ENCODE measurements at regions not wholly inside any gene's neighbourhood (a gene's known extent, or its start where the extent isn't known, plus 50 kb on each side); places are given as distances from the start of the nearest gene placed in this dataset.

DNA sequence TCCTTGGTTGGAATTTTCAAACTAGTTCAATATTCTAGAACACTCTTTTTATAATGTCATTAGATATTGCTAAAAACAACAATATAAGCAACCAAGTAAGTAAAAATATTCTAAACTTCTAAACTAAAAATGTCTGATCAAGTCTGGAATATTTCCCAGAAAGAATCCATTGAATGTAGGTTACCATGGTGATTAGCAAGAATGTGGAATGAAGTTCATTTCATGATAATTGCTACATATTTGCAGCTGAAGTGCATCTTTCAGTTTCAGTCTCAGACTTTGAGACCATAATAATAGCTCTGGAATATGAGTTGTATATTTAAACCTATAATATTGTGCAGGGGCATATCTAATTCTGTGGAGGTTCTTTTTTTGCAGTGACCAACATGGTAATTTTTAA lies 61.0 kb upstream of the NKAIN2 start:
- no TSS peak for BruUV-seq (replicated peaks)
- no peak for ATAC-seq
- in situ Hi-C loops (cut with HindIII; ENCODE audit: low pct_unique_long_range_greater_than_20kb, low sequenced_read_pairs) (no loop called here), intact Hi-C loops (cut with micrococcal nuclease; ENCODE audit: unreplicated experiment) (no loop called here)
- POLR2A ChIA-PET: interaction anchor here (0.6 kb wide), 1 partner anchor 725 kb away, joined by 5 read pairs; no protein-coding TSS in a partner anchor
- Histone ChIP-seq H3K4me1 (ENCODE audit: control insufficient read depth, insufficient read depth, low read length) (no peaks in the 10 kb centered on the region), H3K9me3 (ENCODE audit: control insufficient read depth, insufficient read depth, low read depth, low read length) (no peaks in the 10 kb centered on the region), H3K27me3 (ENCODE audit: control insufficient read depth, insufficient read depth, low read length) (no peaks in the 10 kb centered on the region), H3K4me3 (ENCODE audit: low read depth in 2 of 2, low read length in 2 of 2) (no peak overlapping the region), H3K27ac (ENCODE audit: low read length) (no peak overlapping the region), H3K36me3 (ENCODE audit: control insufficient read depth, insufficient read depth, low read length) (no peaks in the 10 kb centered on the region)
- TF ChIP-seq TCF7L2 (IDR thresholded peaks at IDR 0.05; ENCODE audit: low read depth, low read length) (no peak), SIN3A (IDR thresholded peaks at IDR 0.05; ENCODE audit: borderline replicate concordance, insufficient read depth, low read depth, low read length) (no peak), POLR2AphosphoS5 (IDR thresholded peaks at IDR 0.05; ENCODE audit: low read depth, low read length) (no peak)
- TF ChIP-seq, protein P1, sequence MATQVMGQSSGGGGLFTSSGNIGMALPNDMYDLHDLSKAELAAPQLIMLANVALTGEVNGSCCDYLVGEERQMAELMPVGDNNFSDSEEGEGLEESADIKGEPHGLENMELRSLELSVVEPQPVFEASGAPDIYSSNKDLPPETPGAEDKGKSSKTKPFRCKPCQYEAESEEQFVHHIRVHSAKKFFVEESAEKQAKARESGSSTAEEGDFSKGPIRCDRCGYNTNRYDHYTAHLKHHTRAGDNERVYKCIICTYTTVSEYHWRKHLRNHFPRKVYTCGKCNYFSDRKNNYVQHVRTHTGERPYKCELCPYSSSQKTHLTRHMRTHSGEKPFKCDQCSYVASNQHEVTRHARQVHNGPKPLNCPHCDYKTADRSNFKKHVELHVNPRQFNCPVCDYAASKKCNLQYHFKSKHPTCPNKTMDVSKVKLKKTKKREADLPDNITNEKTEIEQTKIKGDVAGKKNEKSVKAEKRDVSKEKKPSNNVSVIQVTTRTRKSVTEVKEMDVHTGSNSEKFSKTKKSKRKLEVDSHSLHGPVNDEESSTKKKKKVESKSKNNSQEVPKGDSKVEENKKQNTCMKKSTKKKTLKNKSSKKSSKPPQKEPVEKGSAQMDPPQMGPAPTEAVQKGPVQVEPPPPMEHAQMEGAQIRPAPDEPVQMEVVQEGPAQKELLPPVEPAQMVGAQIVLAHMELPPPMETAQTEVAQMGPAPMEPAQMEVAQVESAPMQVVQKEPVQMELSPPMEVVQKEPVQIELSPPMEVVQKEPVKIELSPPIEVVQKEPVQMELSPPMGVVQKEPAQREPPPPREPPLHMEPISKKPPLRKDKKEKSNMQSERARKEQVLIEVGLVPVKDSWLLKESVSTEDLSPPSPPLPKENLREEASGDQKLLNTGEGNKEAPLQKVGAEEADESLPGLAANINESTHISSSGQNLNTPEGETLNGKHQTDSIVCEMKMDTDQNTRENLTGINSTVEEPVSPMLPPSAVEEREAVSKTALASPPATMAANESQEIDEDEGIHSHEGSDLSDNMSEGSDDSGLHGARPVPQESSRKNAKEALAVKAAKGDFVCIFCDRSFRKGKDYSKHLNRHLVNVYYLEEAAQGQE (IDR thresholded peaks at IDR 0.05; ENCODE audit: insufficient read depth in 1 of 2, low read depth in 2 of 2, low read length in 1 of 2): no peak
- TF ChIP-seq, protein P2, sequence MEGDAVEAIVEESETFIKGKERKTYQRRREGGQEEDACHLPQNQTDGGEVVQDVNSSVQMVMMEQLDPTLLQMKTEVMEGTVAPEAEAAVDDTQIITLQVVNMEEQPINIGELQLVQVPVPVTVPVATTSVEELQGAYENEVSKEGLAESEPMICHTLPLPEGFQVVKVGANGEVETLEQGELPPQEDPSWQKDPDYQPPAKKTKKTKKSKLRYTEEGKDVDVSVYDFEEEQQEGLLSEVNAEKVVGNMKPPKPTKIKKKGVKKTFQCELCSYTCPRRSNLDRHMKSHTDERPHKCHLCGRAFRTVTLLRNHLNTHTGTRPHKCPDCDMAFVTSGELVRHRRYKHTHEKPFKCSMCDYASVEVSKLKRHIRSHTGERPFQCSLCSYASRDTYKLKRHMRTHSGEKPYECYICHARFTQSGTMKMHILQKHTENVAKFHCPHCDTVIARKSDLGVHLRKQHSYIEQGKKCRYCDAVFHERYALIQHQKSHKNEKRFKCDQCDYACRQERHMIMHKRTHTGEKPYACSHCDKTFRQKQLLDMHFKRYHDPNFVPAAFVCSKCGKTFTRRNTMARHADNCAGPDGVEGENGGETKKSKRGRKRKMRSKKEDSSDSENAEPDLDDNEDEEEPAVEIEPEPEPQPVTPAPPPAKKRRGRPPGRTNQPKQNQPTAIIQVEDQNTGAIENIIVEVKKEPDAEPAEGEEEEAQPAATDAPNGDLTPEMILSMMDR (IDR thresholded peaks at IDR 0.05): no peak
- CTCF ChIA-PET: no interaction called here
- no peak for DNase-seq (ENCODE audit: low read depth, low spot score)

DNA sequence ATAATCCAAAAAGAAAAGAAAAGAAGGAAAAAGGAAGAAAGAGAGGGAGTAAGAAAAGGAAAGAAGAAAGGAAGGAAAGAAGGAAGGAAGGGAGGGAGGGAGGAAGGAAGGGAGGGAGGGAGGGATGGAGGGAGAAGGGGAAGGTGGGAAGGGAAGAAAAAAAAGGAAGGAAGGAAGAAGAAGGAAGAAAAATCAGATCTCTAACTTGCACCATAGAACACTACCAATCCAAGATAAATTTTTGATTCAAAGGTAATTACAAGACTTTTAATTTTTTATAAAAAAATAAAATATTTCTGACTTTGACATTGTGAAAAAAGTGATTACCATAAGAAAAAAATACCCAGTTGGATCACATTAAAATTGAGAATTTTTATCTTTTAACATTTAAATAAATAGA lies 70.5 kb upstream of the NKAIN2 start:
- no peaks in the 10 kb centered on the region for H3K36me3 ChIP-seq (ENCODE audit: control insufficient read depth, insufficient read depth, low read length)
- H3K4me3 ChIP-seq (ENCODE audit: low read depth in 2 of 2, low read length in 2 of 2): no peak overlapping the region
- in situ Hi-C loops (cut with HindIII; ENCODE audit: low pct_unique_long_range_greater_than_20kb, low sequenced_read_pairs): no loop called here
- no peaks in the 10 kb centered on the region for H3K27me3 ChIP-seq (ENCODE audit: control insufficient read depth, insufficient read depth, low read length)
- BruUV-seq (replicated peaks): no TSS peak
- H3K9me3 ChIP-seq (ENCODE audit: control insufficient read depth, insufficient read depth, low read depth, low read length): no peaks in the 10 kb centered on the region
- H3K27ac ChIP-seq (ENCODE audit: low read length): no peak overlapping the region
- intact Hi-C loops (cut with micrococcal nuclease; ENCODE audit: unreplicated experiment): no loop called here
- no peak for ATAC-seq
- no peaks in the 10 kb centered on the region for H3K4me1 ChIP-seq (ENCODE audit: control insufficient read depth, insufficient read depth, low read length)
- ChIA-PET CTCF (no interaction called here), POLR2A (no interaction called here)
- DNase-seq (ENCODE audit: low read depth, low spot score): no peak
- TF ChIP-seq TCF7L2 (IDR thresholded peaks at IDR 0.05; ENCODE audit: low read depth, low read length) (no peak), POLR2AphosphoS5 (IDR thresholded peaks at IDR 0.05; ENCODE audit: low read depth, low read length) (no peak), SIN3A (IDR thresholded peaks at IDR 0.05; ENCODE audit: borderline replicate concordance, insufficient read depth, low read depth, low read length) (no peak)
- TF ChIP-seq, protein P1 (IDR thresholded peaks at IDR 0.05; ENCODE audit: insufficient read depth in 1 of 2, low read depth in 2 of 2, low read length in 1 of 2): no peak
- TF ChIP-seq, protein P2 (IDR thresholded peaks at IDR 0.05): no peak
